Stimulated activated CD8-positive, alpha-beta memory T cell treated with anti-CD3 and anti-CD28 coated beads, Interleukin-4, amount 100 ng/mL, for 48 hours (primary cell): ENCODE measurements at regions not wholly inside any gene's neighbourhood (a gene's known extent, or its start where the extent isn't known, plus 50 kb on each side); places are given as distances from the start of the nearest gene placed in this dataset.
"Not testable (repeated sequence)": the region's sequence is repeated elsewhere in the genome, so short reads cannot be mapped to it uniquely, and the experiment has no call there.

ENCODE experiments used
- DNase-seq: peaks from one replicate; pipeline ENCODE4 v3.0.0-alpha.2; 2020

- no peak for DNase-seq
Measured at GRCh38 chr6:103870970-103871369, 988.7 kb downstream of the HACE1 start.

- no peak for DNase-seq
Measured at GRCh38 chr6:103862297-103862696, 997.4 kb downstream of the HACE1 start.

GRCh38 chr6:103858003-103858402, 1001.7 kb downstream of the HACE1 start:
- DNase-seq: no peak

GRCh38 chr6:103855750-103856149, 1004.0 kb downstream of the HACE1 start:
- no peak for DNase-seq

DNA sequence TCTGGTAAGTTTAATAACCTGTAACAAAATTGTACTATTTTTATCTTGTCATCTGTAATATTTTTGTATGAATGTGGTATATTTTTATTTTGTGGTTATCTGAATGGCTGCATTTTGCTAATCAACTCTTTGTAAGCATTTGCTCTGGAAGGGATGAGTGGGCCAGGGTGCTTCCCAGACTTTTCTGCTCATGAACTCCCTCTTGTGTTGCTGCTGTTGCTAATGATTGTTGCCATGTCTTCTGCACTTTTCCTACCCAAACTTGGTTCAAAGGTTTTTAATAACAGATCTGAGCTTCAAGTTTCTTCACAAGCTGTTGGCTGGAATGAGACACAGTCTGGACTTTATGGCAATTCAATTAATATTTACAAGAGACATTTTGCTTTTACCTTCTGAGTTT, 1005.7 kb downstream of the HACE1 start:
- no peak for DNase-seq

DNA sequence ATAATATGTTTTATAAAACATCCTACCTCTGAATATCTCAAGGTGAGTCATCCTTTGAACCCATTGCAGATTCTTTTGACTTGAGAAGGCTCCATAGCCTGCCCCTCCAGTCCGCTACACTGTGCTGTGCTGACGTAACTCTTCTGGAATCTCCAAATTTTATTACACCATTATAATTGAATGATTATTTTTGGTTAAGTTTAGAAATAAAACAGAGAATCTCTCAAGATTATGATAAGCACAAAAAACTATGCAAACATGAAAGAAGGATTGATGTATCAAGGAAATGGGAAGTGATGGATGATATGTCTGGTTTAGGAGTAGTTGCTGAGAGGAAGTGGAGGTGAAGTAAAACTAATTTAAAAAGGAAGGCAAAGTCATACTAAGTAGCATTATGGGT, 1021.3 kb downstream of the HACE1 start:
- no peak for DNase-seq

GRCh38 chr6:103826209-103826608, 1033.5 kb downstream of the HACE1 start:
- DNase-seq: no peak

DNA sequence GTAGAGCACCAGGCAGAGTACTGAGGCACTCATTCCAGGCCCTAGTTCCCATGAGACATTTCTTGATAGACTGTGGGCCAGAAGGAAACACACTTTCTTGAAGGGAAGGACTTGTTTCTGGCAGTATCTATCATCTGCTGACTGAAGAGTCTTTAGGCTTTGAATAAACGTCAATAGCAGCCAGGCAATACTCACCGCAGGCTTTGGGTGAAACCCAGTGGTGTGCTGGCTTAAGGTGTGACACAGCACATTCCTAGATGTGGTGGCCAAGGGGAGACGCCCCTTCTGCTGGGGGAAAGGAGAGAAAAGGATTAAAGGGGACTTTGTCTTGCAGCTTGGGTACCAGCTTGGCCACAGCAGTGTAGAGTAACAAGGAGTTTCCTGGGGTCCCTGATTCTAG, 1039.6 kb downstream of the HACE1 start:
- DNase-seq: no peak

GRCh38 chr6:103819509-103819908, 1040.2 kb downstream of the HACE1 start:
- no peak for DNase-seq

GRCh38 chr6:103812970-103813369, 1046.7 kb downstream of the HACE1 start:
- DNase-seq: no peak

- DNase-seq: not testable (repeated sequence)
Measured at GRCh38 chr6:103801901-103802479, 1057.7 kb downstream of the HACE1 start.

DNA sequence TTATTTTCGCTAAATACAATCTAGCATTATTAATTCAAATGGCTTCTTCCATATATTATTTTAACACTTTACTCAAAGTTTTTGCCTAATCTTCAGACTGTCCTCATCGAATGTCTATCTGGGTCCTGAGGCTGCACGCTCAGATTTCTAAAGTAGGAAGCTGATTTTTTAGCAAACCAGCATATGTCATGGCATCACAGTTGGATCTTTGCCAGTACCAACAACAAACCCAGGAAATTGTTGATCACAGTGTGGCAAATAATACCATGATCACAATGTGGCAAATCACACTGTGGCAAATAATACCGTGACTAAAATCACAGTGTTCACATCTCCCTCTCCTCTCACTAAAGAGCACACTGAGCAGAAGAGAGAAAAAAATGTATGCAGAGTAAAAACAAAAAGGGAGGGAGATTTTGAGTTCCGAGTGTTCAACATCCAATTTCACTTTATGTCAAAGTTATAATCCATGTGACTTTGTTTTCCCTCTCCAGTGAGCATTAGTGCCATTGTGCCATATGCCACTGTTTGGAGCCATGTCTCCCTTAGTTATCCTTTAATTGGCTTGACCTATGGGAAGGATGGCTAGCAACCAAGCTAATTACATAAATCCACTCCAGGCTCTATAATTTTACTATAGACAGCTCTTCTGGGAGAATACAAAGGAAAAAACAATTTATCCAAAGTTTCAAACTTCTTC, 1059.6 kb downstream of the HACE1 start:
- no peak for DNase-seq

- no peak for DNase-seq
Measured at GRCh38 chr6:103798166-103798565, 1061.6 kb downstream of the HACE1 start.

DNA sequence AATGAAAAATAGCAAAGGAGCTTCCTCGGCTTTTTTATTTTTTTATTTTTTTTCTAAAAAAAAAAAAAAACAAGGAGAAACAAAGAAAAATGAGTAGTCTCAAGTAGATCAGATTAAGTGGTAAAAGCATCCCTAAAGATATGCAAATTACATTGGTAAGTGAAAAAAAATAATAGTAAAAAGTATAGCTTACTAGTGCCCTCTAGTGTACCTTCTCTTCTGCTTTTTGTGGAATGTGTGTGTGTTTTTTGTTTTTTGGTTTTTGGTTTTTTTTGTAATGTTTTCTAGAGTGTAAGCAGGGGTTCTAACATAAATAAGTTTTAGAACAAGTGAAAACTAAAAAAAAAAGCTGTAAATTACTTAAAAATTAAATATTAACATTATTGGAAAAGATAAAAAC, 1062.0 kb downstream of the HACE1 start:
- no peak for DNase-seq

- DNase-seq: no peak
Measured at GRCh38 chr6:103791458-103791857, 1068.3 kb downstream of the HACE1 start.

DNA sequence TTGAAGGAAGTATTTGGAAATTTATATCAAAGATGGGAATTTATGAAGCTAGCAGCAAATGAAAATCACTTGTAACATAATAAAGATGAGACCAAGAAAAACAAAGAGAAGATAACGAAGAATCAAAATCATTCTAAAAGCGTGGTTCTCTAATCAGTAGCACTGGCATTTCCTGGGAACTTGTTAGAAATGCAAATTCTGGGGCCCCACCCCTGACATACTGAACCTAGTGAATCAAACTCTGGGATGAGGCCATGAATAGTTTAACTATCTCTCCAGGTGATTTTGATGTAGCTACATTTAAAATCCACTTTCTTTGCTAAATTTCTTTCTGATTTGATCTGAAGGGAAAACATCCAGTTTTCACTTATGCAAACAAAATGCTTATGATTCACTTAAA, 1075.6 kb downstream of the HACE1 start:
- no peak for DNase-seq

DNA sequence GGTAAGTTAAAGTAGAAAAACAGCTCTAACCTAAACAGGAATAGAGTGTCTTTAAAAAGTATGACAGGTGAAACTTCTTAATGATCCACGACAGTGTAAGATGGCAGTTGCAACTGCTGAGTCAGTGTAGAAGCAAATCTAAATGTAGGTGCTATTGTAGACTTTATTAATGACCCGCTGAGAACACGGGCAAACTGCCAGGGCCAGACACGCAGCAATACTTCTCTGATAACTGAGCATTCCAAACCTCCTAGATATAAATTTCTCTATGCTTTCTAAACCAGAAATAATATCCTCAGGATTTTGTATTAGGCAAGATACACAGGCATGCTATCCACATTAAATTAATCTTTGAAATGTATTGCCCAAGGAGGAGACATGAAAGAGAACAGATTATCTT, 1076.4 kb downstream of the HACE1 start:
- no peak for DNase-seq

DNA sequence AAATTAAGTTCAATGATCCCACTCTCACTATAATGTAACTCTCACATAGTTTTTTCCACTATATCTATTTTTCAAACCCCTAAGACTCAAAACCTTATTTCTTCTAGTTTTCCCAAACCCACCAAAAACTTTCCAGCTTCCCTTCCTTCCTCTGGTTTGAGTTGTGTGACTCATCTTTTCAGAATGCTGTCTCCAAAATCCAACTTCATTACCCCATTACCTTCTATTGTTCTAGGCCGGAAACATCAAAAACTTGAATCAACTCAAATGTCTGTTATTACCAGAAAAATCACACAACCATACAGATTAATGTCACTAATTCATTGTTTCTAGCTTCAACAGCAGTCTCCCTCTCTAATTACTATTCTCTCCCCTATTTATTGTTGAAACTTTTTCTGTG, 1090.3 kb downstream of the HACE1 start:
- DNase-seq: no peak

- no peak for DNase-seq
Measured at GRCh38 chr6:103750603-103751002, 1109.1 kb downstream of the HACE1 start.

DNA sequence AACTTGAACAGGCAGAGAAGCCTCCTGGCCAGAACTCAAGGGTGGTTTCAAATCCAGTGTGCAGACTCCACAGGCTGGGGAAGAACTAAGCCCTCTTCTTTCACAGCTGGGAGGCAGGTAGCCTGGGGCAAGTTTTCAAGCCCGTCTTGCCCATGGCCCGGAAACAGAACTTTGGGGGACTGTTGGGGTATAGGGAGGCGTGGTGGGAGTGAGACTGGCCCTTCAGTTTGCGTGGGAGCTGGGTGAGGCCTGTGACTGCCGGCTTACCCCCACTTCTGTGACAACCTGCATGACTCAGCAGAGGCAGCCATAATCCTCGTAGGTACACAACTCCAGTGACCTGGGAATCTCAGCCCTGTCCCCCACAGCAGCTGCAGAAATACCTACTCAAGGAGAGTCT, 1125.7 kb downstream of the HACE1 start:
- DNase-seq: no peak

GRCh38 chr6:103729658-103730057, 1130.1 kb downstream of the HACE1 start:
- no peak for DNase-seq

DNA sequence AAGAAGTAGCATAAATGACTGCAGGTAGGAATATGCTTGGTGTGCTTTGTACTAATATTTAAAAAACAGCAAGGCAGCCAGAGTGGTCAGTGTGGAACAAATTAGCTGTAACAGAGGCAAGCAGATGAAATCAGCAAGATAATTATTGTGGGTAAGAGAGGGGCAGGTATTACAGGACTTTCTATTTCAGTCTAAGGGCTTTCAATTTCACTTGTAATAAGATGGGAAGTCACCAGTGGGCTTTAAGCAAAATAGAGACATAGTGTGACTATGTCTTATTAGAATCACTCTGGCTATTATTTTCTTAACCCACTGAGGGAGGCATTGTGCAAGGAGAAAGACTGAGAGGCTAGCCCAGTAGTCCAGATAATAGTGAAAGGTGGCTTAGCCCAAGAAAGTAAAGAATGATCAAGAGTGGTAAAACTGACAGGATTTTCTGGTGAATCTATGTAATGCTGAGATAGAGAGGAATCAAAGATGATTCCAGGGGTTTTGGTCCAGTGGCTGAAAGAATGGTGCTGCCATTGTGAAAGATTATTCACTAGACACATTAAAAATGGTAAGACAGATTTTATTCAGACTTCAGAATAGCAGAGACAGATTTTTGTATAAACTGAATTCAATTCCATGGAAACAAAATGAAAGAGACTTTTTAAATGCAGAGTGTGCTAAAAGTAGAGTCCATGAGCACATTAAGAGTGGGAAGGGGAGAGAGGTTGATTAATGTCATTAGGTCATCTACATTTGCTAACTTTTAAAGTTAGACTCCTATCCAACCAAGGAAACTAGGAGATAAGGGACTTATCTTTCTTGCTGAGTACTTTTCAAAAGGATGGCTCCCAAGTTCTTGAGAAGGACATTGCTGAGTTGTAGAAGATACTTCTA, 1136.0 kb downstream of the HACE1 start:
- no peak for DNase-seq

GRCh38 chr6:103722683-103723082, 1137.0 kb downstream of the HACE1 start:
- DNase-seq: no peak

DNA sequence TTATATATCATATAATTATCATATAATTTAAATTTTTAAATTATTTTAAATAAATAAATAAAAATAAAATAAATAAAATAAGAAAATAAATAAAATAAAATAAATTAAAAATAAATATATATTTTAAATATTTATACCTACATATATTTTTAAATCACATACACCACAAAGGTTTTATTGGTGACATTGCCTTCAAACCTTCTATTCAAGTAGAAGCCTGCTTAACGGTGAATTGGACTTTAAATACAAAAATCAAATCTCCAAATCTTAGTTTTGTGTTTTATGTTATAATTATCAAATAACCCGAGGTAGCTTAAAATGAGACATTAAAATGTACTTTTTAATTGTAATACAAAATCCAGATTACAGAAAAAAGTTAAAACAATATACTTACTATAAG, 1137.8 kb downstream of the HACE1 start:
- no peak for DNase-seq
